OCI-LY3 (cell line): ENCODE measurements at regions not wholly inside any gene's neighbourhood (a gene's known extent, or its start where the extent isn't known, plus 50 kb on each side); places are given as distances from the start of the nearest gene placed in this dataset.

Experiments used
- H2AFZ ChIP-seq: fragments of 200-600, 300-600 bp; shearing (Covaris generic); 2 replicates; pipeline ENCODE4 v1.6.0; 2014; ENCODE audit warnings: antibody characterized with exemption, low read depth, low read length
- H3K27ac ChIP-seq: fragments of 200-600, 300-600 bp; sonication (generic); 2 replicates; pipeline ENCODE4 v1.5.1; 2014; ENCODE audit warnings: mild to moderate bottlenecking, low read length, moderate library complexity, mixed read lengths
- H3K27me3 ChIP-seq: fragments of 200-600, 300-600 bp; sonication (generic); 2 replicates; pipeline ENCODE4 v1.6.1; 2014; ENCODE audit warnings: low read depth, low read length, mixed read lengths
- H3K36me3 ChIP-seq: fragments of 200-600, 300-600 bp; sonication (generic); replicated peaks from 2 replicates; pipeline ENCODE3; 2014; ENCODE audit warnings: low read depth, low read length, mixed read lengths
- H3K4me1 ChIP-seq: fragments of 300-600, 200-600 bp; sonication (generic); 2 replicates; pipeline ENCODE4 v1.6.1; 2014; ENCODE audit warnings: low read length, mixed read lengths
- H3K4me2 ChIP-seq: fragments of 200-600, 300-600 bp; sonication (generic); 2 replicates; pipeline ENCODE4 v1.6.1; 2014; ENCODE audit warnings: low read length, mixed read lengths
- H3K4me3 ChIP-seq: fragments of 300-600, 200-600 bp; sonication (generic); 2 replicates; pipeline ENCODE4 v1.5.1; 2014; ENCODE audit warnings: antibody characterized with exemption, mild to moderate bottlenecking, low read length, moderate library complexity
- H3K79me2 ChIP-seq: fragments of 300-600, 200-600 bp; shearing (Covaris generic); 2 replicates; pipeline ENCODE4 v1.6.1; 2014; ENCODE audit warnings: mild to moderate bottlenecking, low read length, mixed read lengths
- H3K9ac ChIP-seq: fragments of 300-600, 200-600 bp; shearing (Covaris generic); 2 replicates; pipeline ENCODE4 v1.6.0; 2014; ENCODE audit warnings: mild to moderate bottlenecking, low read length, moderate library complexity
- H3K9me3 ChIP-seq: fragments of 200-600, 300-600 bp; shearing (Covaris generic); 2 replicates; pipeline ENCODE4 v1.6.1; 2014; ENCODE audit warnings: low read length, mixed read lengths; ENCODE audit not compliant: insufficient read depth
- H4K20me1 ChIP-seq: fragments of 200-600, 300-600 bp; sonication (generic); 2 replicates; pipeline ENCODE4 v1.6.1; 2016; ENCODE audit warnings: low read length, mixed read lengths; ENCODE audit not compliant: insufficient read depth
- CTCF ChIP-seq: fragments of 200-600, 300-600 bp; sonication (generic); IDR thresholded peaks from 2 replicates; pipeline ENCODE4 v1.5.1; 2014; ENCODE audit warnings: antibody characterized with exemption, low read length, low read depth
- EZH2phosphoT487 ChIP-seq: fragments of 200-600 bp; shearing (Covaris generic); IDR thresholded peaks from 2 replicates; pipeline ENCODE4 v1.6.1; 2018; ENCODE audit warnings: antibody characterized with exemption, mixed run types, low read depth

GRCh38 chr4:181645489-181645888 lies 597.7 kb upstream of the TENM3 start:
- Histone ChIP-seq H3K79me2 (no peaks in the 10 kb centered on the region), H3K4me3 (no peak overlapping the region), H3K4me1 (no peaks in the 10 kb centered on the region), H3K9me3 (no peaks in the 10 kb centered on the region), H3K27me3 (no peaks in the 10 kb centered on the region), H3K36me3 (no peaks in the 10 kb centered on the region), H3K27ac (no peak overlapping the region), H3K9ac (no peak overlapping the region), H4K20me1 (no peaks in the 10 kb centered on the region), H2AFZ (no peak overlapping the region), H3K4me2 (no peak overlapping the region)
- no peak for TF ChIP-seq EZH2phosphoT487
- TF ChIP-seq CTCF = no peak

GRCh38 chr4:181646864-181647263 lies 596.3 kb upstream of the TENM3 start:
- H3K4me3 ChIP-seq = no peak overlapping the region
- H3K79me2 ChIP-seq = no peaks in the 10 kb centered on the region
- H3K9me3 ChIP-seq = no peaks in the 10 kb centered on the region
- H3K4me1 ChIP-seq = no peaks in the 10 kb centered on the region
- no peak overlapping the region for H3K4me2 ChIP-seq
- no peaks in the 10 kb centered on the region for H3K36me3 ChIP-seq
- H4K20me1 ChIP-seq = no peaks in the 10 kb centered on the region
- H3K27me3 ChIP-seq = no peaks in the 10 kb centered on the region
- TF ChIP-seq EZH2phosphoT487 = no peak
- TF ChIP-seq CTCF = no peak
- H3K27ac ChIP-seq = no peak overlapping the region
- no peak overlapping the region for H2AFZ ChIP-seq
- no peak overlapping the region for H3K9ac ChIP-seq

- H3K9me3 ChIP-seq = no peaks in the 10 kb centered on the region
- H3K36me3 ChIP-seq = no peaks in the 10 kb centered on the region
- no peaks in the 10 kb centered on the region for H4K20me1 ChIP-seq
- no peak overlapping the region for H3K9ac ChIP-seq
- no peak overlapping the region for H3K27ac ChIP-seq
- no peaks in the 10 kb centered on the region for H3K4me1 ChIP-seq
- TF ChIP-seq CTCF = no peak
- no peak for TF ChIP-seq EZH2phosphoT487
- H3K79me2 ChIP-seq = no peaks in the 10 kb centered on the region
- H2AFZ ChIP-seq = no peak overlapping the region
- H3K27me3 ChIP-seq = no peaks in the 10 kb centered on the region
- H3K4me2 ChIP-seq = no peak overlapping the region
- H3K4me3 ChIP-seq = no peak overlapping the region
These were observed 595.6 kb upstream of the TENM3 start for GRCh38 chr4:181647396-181648147.

GRCh38 chr4:181650033-181650825 lies 593.0 kb upstream of the TENM3 start:
- Histone ChIP-seq H3K4me2 (no peak overlapping the region), H3K27me3 (no peaks in the 10 kb centered on the region), H3K4me3 (no peak overlapping the region), H3K4me1 (no peaks in the 10 kb centered on the region), H3K9me3 (no peaks in the 10 kb centered on the region), H2AFZ (no peak overlapping the region), H3K79me2 (no peaks in the 10 kb centered on the region), H3K27ac (no peak overlapping the region), H3K36me3 (no peaks in the 10 kb centered on the region), H3K9ac (no peak overlapping the region), H4K20me1 (no peaks in the 10 kb centered on the region)
- TF ChIP-seq CTCF (no peak), EZH2phosphoT487 (no peak)
